RKO (cell line): ENCODE measurements at regions not wholly inside any gene's neighbourhood (a gene's known extent, or its start where the extent isn't known, plus 50 kb on each side); places are given as distances from the start of the nearest gene placed in this dataset.
"Not testable (repeated sequence)": the region's sequence is repeated elsewhere in the genome, so short reads cannot be mapped to it uniquely, and the experiment has no call there.

Experiments used
- DNase-seq: peaks from one replicate; pipeline ENCODE4 v3.0.0-alpha.2; 2016; ENCODE audit warnings: low spot score

DNA sequence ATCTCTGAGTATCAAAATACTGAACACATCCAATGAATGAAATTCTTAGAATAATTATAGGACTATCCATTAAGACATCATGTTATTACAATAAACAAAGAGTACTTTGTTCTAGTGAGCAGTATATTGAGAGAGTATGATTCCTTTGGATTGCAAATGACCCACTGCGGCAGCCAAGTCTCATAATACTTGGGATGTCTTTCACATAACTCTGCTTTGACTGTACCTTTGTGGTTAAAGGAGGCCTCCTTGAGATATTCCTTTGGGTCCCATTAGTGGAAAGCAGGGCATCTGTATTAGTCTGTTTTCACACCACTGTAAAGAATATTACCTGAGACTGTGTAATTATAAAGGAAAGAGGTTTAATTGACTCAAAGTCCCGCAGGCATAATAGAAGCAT, 593.8 kb downstream of the TRHDE start:
- no peak for DNase-seq

DNA sequence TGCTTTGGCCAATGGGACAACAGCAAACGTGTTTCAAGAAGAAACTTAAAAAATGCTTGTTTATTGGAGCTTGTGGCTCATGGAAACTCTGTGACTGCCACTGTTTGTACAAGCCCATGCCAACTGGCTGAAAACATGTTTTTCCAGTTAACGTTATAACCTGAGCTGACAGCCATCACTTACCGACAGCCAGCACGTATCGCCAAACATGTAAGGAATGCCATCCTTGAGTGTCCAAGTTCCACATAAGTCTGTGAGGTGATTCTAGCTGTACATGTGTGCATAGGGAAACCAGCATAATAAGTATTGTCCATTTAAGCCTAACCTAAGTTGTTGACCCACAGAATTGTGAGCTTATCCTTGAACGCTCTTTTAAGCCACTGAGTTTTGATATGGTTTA, 596.9 kb downstream of the TRHDE start:
- DNase-seq = no peak

DNA sequence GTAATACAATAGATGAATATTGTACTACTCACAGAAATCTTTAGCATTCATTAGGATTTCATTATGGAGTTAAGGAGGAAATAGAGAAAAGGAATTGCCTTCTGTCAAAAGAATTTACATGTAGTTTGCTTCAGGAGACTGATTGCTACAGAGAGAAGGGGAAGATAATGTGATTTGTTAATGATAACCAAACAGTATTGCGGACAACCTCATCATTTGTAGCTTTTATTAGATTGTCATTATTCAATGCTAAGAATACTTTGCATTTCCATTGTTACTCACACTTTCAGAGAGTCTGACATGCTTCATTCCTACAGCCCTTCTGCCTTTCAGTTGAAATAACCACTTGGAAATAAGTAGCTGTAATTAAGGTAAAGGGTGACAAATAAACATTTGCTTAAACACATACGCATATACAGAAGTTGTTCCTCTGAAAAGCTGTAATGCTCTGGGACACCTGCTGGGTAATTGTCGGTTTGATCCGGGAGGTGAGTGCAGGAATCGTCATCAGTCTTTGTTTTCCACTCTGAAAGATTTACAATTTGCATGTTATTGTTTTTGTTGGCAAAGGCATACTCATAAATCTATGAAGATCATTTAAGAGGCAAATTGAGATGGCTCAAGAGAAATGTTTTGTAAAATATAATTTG, 600.2 kb downstream of the TRHDE start:
- DNase-seq = no peak

DNA sequence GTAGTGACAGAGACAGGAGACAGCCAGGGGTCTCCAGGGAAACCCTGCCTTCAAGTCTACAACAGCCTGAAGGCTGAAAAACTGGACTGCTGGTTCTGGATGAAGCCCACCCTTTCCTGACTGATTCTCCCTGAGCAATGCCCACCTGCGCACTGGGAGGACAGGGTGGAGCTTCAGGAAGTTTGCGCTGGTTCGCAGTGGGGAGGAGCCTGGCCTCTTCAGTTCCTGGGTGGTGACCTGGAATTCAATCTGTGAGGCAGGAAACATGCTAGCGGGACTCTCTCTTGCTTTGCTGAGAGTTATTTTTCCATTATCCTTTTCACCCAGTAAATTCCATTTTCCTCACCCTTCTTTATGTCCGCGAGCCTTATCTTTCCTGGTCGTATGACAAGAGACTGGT, 600.8 kb downstream of the TRHDE start:
- no peak for DNase-seq

DNA sequence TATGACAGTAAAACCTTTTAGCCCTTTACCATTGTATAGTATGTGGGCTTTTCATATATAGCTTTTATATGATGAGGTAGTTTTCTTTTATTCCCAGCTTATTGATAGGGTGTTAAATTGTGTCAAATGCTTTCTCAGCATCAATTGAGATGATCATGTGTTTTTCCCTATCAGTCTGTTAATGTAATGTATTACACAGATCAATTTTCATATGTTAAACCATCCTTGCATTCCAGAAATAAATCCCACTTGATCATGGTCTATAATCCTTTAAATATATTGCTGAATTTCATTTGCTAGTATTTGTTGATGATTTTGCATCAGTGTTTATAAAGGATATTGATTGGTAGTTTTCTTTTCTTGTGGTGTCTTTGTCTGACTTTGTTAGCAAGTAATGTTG, 603.9 kb downstream of the TRHDE start:
- DNase-seq = no peak

DNA sequence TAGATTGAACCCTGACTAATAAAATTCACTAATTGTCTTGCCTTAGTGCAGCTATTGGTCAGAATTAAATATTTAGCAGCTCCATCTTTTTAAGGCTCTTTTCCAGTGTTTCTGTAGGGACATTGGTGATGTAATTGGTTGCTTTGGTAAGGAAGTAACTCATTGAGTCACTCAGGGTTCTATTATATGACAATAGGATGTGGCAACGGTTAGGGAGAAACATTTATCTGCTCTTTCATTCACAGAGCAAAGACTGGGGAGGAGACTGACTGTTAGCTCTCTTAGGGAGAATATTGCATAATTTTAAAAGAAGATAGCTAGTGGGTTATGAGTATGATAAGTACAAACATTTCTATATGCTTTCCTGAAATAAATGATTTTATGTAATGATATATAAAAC, 616.5 kb downstream of the TRHDE start:
- peak; percentile 5 for DNase-seq

DNA sequence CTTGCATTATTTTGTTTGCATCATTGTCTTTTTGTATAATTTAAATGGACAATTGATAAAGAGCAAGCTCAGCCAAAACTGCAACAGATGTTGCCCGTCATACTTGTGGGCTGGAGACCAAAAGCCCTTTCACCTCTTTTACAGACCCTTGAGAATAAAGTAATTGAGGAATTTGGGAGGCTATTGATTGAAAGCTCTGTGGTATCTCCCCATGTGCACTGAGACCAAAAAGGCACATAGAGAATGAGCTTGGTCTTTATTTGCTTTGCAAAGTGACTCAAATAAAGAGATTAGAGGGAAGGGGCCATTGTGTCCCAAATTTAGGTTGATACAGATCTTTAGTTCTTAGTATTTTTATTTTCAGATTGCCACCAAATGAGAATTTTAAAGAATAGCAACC, 617.6 kb downstream of the TRHDE start:
- no peak for DNase-seq

DNA sequence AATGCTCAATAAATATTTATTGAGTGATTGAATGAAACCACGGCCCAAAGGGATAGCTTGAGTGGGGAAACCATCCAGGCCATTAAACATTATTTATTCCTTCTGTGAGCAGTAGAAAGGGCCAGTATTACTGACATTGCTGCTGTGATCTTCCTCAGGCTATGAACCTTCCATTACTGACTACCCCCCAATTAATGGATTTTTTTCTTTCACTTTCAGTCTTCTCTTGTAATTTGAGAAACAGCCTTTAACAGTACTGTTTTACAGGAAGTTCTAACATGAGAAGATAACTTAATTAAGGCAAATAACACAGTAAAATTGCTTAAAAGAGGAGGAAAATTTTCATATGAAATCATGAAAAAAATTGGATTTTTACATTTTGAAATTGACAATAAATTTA, 629.5 kb downstream of the TRHDE start:
- DNase-seq = no peak

DNA sequence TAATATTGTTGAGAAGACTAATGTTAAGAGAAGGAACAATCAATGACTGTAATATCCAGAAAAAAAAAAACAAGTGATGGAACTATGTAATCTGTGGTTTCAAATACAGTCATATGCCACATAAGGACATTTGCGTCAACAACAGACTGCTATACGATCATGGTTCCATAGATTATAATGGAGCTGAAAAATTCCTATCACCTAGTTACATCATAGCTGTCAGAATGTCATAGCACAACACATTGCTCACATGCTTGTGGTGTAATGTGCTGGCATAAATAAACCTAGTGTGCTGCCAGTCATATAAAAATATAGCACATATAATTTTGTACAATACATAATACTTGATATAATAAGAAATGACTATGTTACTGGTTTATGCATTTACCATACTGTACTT, 653.5 kb downstream of the TRHDE start:
- DNase-seq = no peak

DNA sequence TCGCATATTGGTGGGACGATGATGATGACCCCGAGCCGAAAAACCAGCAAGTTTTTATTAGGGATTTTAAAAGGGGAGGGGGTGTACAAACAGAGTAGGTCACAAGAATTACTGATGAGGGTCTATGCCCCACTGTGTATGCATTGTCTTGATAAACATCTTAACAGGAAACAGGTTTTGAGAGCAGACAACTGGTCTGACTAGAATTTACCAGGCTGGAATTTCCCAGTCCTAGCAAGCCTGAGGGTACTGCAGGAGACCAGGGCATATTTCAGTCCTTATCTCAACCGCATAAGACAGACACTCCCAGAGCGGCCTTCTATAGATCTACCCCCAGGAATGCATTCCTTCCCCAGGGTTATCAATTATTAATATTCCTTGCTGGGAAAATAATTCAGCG, 659.7 kb downstream of the TRHDE start:
- DNase-seq = not testable (repeated sequence)

DNA sequence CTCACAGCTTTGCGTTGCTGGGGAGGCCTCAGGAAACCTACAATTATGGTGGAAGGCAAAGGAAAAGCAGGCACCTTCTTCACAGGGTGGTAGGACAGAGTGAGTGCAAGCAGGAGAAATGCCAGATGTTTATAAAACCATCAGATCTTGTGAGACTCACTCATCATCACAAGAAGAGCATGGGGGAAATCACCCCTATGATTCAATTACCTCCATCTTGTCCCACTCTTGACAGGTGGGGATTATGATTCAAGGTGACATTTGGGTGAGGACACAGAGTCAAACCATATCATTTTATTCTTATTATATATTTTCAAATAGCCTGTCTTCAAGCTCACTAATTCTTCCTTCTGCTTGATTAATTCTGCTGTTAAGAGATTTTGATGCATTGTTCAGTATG, 665.3 kb downstream of the TRHDE start:
- DNase-seq = no peak

DNA sequence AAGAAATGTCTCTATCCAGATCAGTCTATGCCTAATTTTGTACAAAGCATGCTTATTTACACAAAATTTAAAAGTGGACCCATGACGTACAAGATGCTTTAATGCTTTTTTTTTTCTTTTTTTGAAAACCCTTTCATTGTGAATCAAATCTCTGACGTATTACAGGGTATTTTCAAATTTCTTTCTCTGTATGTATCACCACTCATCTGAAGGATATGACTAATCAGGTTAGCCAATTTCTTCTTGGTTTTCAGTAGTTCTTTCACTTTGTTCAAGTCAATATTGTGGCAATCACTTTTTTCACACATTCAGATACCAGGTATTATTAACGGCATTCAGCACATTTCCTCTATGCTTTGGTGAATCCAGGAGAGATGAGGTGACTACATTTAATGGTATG, 685.3 kb downstream of the TRHDE start:
- peak; percentile 53 for DNase-seq

DNA sequence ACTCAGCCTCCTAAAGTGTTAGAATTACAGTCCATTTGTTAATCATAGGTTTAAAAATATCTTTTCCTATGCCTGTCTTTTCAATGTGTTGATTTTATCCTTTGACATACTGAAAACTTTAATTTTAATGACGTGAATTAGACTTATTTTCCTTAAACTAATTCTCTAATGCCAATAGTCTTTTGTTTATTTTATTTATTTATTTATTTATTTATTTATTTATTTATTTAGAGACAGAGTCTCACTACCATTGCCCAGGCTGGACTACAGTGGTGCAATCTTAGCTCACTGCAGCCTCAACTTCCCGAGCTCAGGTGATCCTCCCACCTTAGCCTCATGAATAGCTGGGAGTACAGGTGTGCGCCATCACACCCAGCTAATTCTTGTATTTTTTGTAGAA, 694.5 kb downstream of the TRHDE start:
- no peak for DNase-seq

DNA sequence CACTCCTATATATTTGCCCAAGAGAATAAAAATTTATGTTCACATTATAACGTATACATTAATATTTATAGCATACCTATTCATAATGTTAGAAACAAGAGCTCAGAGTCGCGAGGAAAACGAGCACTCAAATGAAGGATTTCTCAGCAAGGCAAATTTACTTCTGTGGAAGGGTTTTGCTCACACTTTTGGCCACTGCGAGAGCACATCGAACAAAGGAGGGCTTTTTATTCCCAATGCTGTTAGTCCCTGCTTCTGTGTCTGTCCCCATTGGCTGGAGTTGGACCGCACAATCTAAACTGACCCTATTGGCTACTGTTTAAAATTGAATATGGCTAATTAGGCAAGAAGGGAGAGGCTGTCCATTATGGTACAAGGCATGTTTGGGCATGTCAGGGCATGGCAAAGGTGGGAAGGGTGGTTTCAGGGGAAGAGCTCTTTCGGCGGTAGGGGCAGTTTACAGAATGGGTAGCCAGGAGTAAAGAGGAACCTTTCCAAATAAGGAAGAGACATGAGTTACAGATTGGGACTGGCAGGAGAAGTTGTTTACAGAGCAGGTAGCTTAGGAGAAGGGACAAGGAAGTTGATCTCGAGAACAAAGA, 702.9 kb downstream of the TRHDE start:
- no peak for DNase-seq

DNA sequence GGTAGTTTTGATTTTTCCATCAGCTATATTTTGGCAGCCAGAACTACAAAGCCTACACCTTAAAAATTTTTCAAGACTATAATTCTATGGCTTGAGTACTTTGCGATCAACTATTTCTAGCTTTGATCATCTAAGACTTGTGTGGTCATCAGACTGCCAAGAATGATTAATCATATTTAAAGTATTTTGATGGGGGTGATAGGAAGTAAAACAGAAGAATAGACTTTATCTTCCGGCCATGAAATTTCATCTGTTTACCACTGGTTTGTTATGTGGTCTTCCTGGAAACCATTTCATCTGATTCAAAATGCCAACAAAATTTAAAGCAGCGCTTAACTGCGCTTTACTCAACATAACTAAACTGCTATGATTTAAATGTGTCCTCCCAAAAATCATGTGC, 706.8 kb downstream of the TRHDE start:
- DNase-seq = no peak

DNA sequence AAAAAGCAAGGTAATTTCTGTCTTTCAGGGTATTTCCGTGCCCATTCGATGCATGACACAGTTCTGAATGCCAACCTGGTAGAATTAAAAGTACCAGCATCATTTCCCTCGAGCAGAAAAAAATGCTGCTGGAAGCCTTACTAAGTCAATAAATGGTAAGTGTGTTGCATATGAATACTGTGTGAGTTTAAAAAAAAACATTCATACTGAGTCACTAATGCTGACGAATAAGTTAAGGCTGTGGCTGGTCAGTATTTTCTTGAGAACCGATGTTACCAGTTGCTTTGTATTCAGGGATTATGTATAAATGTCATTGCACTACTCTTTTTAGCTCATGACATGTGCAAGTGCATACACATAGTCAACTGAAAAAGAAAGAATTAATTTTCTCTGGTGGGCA, 710.2 kb downstream of the TRHDE start:
- peak; percentile 70 for DNase-seq

DNA sequence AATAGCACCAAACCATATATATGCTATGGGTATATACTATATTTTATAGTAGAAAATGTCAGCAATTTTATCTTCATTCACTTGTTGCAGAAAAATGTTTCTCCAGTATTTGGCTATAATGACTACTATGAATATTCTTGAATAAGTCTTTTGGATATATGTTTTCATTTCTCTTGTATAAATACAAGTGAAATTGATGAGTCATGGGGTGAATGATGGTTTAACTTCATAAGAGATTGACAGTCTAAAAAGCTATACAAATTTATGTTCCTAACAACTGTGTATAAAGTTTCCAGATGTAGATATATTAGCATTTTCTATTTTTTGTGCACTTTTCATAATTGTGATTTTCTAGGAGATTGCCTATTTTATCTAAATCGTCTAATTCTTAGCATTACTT, 714.8 kb downstream of the TRHDE start:
- DNase-seq = no peak

DNA sequence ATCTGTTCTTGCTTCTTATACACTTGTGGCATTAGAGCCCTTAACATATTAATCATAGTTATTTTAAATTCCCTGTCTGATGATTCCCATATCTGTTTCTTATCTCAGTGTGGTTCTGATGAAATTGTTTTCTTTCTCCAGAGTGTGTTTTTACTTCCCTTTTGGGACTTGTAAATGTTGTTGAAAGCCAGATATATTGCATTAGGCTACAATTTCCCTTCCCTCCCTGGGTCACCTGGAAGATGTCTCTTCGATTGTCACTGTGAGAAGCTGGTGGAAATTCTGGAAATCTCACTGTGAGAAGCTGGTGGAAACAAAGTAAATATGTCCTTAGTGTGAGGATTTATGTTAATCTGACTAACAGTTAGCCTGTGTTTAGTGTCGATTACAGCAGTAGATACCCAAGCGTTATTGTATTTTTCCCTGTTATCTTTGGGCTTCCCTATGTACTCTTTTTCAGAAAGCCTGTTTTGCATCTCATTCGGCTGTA, 717.3 kb downstream of the TRHDE start:
- no peak for DNase-seq

DNA sequence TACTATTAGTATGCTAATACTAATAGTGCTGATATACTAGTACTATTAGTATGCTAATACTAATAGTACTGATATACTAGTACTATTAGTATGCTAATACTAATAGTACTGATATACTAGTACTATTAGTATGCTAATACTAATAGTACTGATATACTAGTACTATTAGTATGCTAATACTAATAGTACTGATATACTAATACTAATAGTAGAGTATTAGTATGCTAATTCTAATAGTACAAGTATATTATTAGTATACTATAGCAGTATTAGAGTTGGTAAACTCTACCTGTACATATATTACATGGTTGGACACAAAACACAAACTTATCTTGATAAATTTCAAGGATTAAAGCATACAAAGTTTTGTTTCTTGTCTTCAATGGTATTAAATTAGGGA, 722.9 kb downstream of the TRHDE start:
- not testable (repeated sequence) for DNase-seq

DNA sequence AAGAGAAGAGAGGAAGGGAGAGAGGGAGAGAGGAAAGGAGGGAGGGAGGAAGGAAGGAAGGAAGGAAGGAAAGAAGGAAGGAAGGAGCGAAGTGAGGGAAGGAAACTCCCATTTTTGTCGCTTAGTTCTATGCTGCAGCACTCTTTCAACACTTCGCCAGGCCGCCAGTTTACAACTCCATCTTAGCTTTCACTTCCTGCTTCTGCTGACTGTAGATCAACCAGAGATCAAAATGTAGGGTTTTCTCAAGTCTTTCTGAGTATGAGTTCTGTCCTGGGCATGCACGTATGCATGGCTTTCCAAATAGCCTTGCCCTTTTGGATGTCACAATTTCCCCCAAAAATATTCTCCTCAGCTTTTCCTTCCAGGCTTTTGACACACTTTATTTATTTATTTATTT, 723.4 kb downstream of the TRHDE start:
- DNase-seq = peak; percentile 11

DNA sequence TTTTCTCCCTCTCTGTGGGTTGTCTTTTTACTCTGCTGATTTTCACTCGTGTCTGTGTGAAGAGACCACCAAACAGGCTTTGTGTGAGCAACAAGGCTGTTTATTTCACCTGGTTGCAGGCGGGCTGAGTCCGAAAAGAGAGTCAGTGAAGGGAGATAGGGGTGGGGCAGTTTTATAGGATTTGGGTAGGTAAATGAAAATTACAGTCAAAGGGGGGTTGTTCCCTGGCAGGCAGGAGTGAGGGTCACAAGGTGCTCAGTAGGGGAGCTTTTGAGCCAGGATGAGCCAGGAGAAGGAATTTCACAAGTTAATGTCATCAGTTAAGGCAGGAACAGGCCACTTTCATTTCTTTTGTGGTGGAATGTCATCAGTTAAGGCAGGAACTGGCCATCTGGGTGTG, 729.6 kb downstream of the TRHDE start:
- DNase-seq = not testable (repeated sequence)

DNA sequence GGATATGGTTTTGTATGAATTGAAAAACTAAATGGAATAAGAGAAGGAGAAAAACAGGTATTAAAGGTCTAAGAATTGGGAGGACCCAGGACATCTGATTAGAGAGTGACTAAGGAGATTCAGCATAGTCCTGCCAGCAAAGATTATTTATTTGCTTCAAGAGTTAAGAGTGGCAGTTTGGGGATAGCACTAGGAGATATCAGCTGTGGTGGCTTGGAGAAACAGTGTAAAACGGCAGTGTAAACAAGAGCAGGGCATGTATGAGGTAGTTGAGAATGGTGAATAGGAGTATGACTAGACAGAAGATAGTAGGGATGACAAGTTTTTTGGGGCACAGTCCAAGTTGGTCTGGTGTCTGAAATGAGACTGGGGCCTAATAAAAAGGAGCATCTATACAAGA, 730.3 kb downstream of the TRHDE start:
- DNase-seq = not testable (repeated sequence)

DNA sequence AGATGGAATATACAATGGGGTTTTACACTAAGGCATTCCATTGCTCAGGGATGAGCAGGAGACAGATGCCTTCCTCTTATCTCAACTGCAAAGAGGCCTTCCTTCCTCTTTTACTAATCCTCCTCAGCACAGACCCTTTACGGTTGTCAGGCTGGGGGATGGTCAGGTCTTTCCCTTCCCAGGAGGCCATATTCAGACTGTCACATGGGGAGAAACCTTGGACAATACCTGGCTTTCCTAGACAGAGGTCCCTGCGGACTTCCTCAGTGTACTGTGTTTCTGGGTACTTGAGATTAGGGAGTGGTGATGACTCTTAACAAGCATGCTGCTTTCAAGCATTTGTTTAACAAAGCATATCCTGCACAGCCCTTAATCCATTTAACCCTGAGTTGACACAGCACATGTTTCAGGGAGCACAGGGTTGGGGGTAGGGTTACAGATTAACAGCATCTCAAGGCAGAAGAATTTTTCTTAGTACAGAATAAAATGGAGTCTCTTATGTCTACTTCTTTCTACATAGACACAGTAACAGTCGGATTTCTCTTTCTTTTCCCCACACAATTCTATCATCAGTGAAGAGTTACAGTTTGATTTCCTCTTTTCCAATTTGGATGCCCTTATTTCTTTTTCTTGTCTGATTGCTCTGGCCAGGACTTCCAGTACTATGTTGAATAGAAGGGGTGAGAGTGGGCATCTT, 737.1 kb downstream of the TRHDE start:
- DNase-seq = not testable (repeated sequence)

DNA sequence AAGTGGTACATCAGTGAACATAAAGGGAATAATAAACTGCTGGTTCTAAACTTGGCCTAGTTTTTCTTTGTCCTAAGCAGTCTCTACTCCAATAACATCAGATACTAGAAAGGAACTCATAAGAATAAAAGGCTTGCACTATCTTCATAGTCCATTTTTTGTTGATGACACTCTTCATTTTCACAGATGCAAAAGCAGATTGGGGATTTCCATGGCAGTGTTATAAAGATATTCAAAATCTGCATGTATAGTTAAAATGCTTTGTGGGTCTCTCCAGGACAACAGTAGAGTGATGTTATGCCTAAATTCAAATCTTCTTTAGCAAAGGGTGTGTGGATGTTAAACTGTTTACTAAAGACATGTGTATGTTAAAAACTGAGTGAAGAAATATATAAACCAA, 745.8 kb downstream of the TRHDE start:
- DNase-seq = no peak
